OCI-LY3 (cell line): ENCODE measurements at regions not wholly inside any gene's neighbourhood (a gene's known extent, or its start where the extent isn't known, plus 50 kb on each side); places are given as distances from the start of the nearest gene placed in this dataset.

ENCODE experiments used
- EZH2phosphoT487 ChIP-seq: fragments of 200-600 bp; shearing (Covaris generic); IDR thresholded peaks from 2 replicates; pipeline ENCODE4 v1.6.1; 2018; ENCODE audit warnings: antibody characterized with exemption, mixed run types, low read depth
- TF ChIP-seq, protein P1 (sequence below): fragments of 200-600, 300-600 bp; sonication (generic); IDR thresholded peaks from 2 replicates; pipeline ENCODE4 v1.5.1; 2014; ENCODE audit warnings: antibody characterized with exemption, low read length, low read depth

DNA sequence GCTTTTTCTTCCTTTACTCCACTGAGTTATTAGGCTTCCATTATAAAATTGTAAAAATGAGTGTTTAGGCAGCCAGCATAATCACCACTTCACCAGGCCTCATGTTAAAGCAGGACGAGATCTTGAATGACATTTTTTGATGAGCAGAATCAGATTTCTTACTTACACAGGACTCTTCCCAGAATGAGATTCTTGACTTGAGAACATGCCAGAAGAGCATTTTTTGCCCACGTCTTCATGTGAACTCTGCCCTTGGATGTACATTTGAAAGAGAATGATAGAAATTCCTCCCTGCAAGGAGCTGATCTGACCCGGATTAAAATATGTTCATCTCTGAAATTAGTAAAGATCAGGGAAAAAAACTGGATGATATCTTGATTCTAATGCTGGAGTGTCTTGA, 212.1 kb upstream of the ADRA1B start:
- TF ChIP-seq, protein P1, sequence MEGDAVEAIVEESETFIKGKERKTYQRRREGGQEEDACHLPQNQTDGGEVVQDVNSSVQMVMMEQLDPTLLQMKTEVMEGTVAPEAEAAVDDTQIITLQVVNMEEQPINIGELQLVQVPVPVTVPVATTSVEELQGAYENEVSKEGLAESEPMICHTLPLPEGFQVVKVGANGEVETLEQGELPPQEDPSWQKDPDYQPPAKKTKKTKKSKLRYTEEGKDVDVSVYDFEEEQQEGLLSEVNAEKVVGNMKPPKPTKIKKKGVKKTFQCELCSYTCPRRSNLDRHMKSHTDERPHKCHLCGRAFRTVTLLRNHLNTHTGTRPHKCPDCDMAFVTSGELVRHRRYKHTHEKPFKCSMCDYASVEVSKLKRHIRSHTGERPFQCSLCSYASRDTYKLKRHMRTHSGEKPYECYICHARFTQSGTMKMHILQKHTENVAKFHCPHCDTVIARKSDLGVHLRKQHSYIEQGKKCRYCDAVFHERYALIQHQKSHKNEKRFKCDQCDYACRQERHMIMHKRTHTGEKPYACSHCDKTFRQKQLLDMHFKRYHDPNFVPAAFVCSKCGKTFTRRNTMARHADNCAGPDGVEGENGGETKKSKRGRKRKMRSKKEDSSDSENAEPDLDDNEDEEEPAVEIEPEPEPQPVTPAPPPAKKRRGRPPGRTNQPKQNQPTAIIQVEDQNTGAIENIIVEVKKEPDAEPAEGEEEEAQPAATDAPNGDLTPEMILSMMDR: no peak
- TF ChIP-seq EZH2phosphoT487: no peak
